DND-41 (cell line): ENCODE measurements at regions not wholly inside any gene's neighbourhood (a gene's known extent, or its start where the extent isn't known, plus 50 kb on each side); places are given as distances from the start of the nearest gene placed in this dataset.
"Not testable (repeated sequence)": the region's sequence is repeated elsewhere in the genome, so short reads cannot be mapped to it uniquely, and the experiment has no call there.

Source experiments
- ATAC-seq: fragments of 200-7000 bp; cut with Tn5 transposase; 3 replicates; pipeline ENCODE4 v1.9.1; 2021; ENCODE audit warnings: low read depth; ENCODE audit not compliant: insufficient read depth
- DNase-seq: peaks from one replicate; pipeline ENCODE4 v3.0.0-alpha.2; 2020
- H2AFZ ChIP-seq: 2 replicates; pipeline ENCODE4 v1.6.0; 2012; ENCODE audit warnings: low read depth, low read length
- H3K27ac ChIP-seq: 2 replicates; pipeline ENCODE4 v1.5.1; 2012; ENCODE audit warnings: low read length, inconsistent platforms
- H3K27me3 ChIP-seq: fragments of 200-600 bp; sonication (generic); 2 replicates; pipeline ENCODE4 v1.6.0; 2012; ENCODE audit warnings: low read length, mild to moderate bottlenecking, inconsistent platforms; ENCODE audit not compliant: insufficient read depth, poor library complexity
- H3K36me3 ChIP-seq: 2 replicates; pipeline ENCODE4 v1.5.1; 2012; ENCODE audit warnings: low read length, inconsistent platforms; ENCODE audit not compliant: insufficient read depth
- H3K4me1 ChIP-seq: 2 replicates; pipeline ENCODE4 v1.5.1; 2012; ENCODE audit warnings: mild to moderate bottlenecking, low read length; ENCODE audit not compliant: insufficient read depth
- H3K4me2 ChIP-seq: 2 replicates; pipeline ENCODE4 v1.6.0; 2012; ENCODE audit warnings: mild to moderate bottlenecking, moderate library complexity, low read length, inconsistent platforms; ENCODE audit not compliant: insufficient read depth
- H3K4me3 ChIP-seq, 2 experiments: fragments of 200-600 bp in 1 of 2; shearing (Covaris generic) in 1 of 2; 2 replicates each; pipeline ENCODE4 v1.5.1; 2012 to 2016; ENCODE audit warnings: inconsistent platforms in 2 of 2, low read length in 2 of 2, mild to moderate bottlenecking in 2 of 2, low read depth in 1 of 2, moderate library complexity in 1 of 2
- H3K79me2 ChIP-seq: 2 replicates; pipeline ENCODE4 v1.6.0; 2012; ENCODE audit warnings: low read length, inconsistent platforms; ENCODE audit not compliant: insufficient read depth
- H3K9ac ChIP-seq: 2 replicates; pipeline ENCODE4 v1.6.0; 2012; ENCODE audit warnings: low read depth, mild to moderate bottlenecking, inconsistent platforms, low read length, moderate library complexity
- H3K9me3 ChIP-seq: 2 replicates; pipeline ENCODE4 v1.5.1; 2012; ENCODE audit warnings: low read length, moderate library complexity, mild to moderate bottlenecking, inconsistent platforms; ENCODE audit not compliant: insufficient read depth, severe bottlenecking
- H4K20me1 ChIP-seq: 2 replicates; pipeline ENCODE4 v1.6.0; 2012; ENCODE audit warnings: low read length; ENCODE audit not compliant: insufficient read depth
- CTCF ChIP-seq: IDR thresholded peaks from 2 replicates; pipeline ENCODE4 v1.5.1; 2012; ENCODE audit warnings: borderline replicate concordance, low read length, moderate library complexity, mild to moderate bottlenecking; ENCODE audit not compliant: poor library complexity, severe bottlenecking; ENCODE audit errors: extremely low read depth
- EZH2 ChIP-seq: IDR thresholded peaks from 3 replicates; pipeline ENCODE4 v1.6.1; 2012; ENCODE audit warnings: borderline replicate concordance, low read depth, mild to moderate bottlenecking, moderate library complexity, low read length, inconsistent platforms; ENCODE audit not compliant: severe bottlenecking

GRCh38 chr20:24418731-24419130 is 50.7 kb upstream of the SYNDIG1 start:
- no peak for ATAC-seq
- Histone ChIP-seq H3K27me3 (no peaks in the 10 kb centered on the region), H3K4me1 (no peaks in the 10 kb centered on the region), H3K4me3 (no peak overlapping the region), H3K79me2 (no peaks in the 10 kb centered on the region), H3K27ac (no peak overlapping the region), H3K9ac (no peak overlapping the region), H4K20me1 (no peaks in the 10 kb centered on the region), H3K9me3 (peaks cover 28% of the 10 kb centered on the region), H2AFZ (no peak overlapping the region), H3K4me2 (no peak overlapping the region), H3K36me3 (no peaks in the 10 kb centered on the region)
- DNase-seq, result no peak
- TF ChIP-seq EZH2 (no peak), CTCF (no peak)

- ATAC-seq (no peak), DNase-seq (no peak)
- H3K9me3 ChIP-seq, result peaks cover 30% of the 10 kb centered on the region
- no peak overlapping the region for H2AFZ ChIP-seq
- H3K4me2 ChIP-seq, result no peak overlapping the region
- H4K20me1 ChIP-seq, result no peaks in the 10 kb centered on the region
- no peaks in the 10 kb centered on the region for H3K79me2 ChIP-seq
- no peak overlapping the region for H3K27ac ChIP-seq
- H3K9ac ChIP-seq, result no peak overlapping the region
- TF ChIP-seq EZH2 (no peak), CTCF (no peak)
- H3K4me3 ChIP-seq, result no peak overlapping the region
- H3K36me3 ChIP-seq, result no peaks in the 10 kb centered on the region
- H3K4me1 ChIP-seq, result no peaks in the 10 kb centered on the region
- no peaks in the 10 kb centered on the region for H3K27me3 ChIP-seq
Observed at GRCh38 chr20:24417485-24417884, 51.9 kb upstream of the SYNDIG1 start.

GRCh38 chr20:24415444-24415843 is 54.0 kb upstream of the SYNDIG1 start:
- not testable (repeated sequence) for H3K36me3 ChIP-seq, H4K20me1 ChIP-seq, ATAC-seq, H3K4me3 ChIP-seq, H3K4me2 ChIP-seq, H3K9ac ChIP-seq, DNase-seq, H3K27me3 ChIP-seq, H3K4me1 ChIP-seq, H2AFZ ChIP-seq, H3K79me2 ChIP-seq, H3K27ac ChIP-seq
- peaks cover 30% of the 10 kb centered on the region for H3K9me3 ChIP-seq

- Histone ChIP-seq H3K4me1 (peaks cover 12% of the 10 kb centered on the region), H3K4me2 (no peak overlapping the region), H2AFZ (no peak overlapping the region), H3K4me3 (no peak overlapping the region), H3K79me2 (no peaks in the 10 kb centered on the region), H3K9ac (no peak overlapping the region), H3K36me3 (no peaks in the 10 kb centered on the region), H3K9me3 (peaks cover 25% of the 10 kb centered on the region), H3K27me3 (no peaks in the 10 kb centered on the region), H4K20me1 (no peaks in the 10 kb centered on the region), H3K27ac (no peak overlapping the region)
- DNase-seq, result no peak
- no peak for TF ChIP-seq EZH2
- no peak for TF ChIP-seq CTCF
- no peak for ATAC-seq
Observed at GRCh38 chr20:24411834-24412216, 57.6 kb upstream of the SYNDIG1 start.
